Cardiac fibroblast (primary cell): ENCODE measurements at regions not wholly inside any gene's neighbourhood (a gene's known extent, or its start where the extent isn't known, plus 50 kb on each side); places are given as distances from the start of the nearest gene placed in this dataset.

Experiments
- DNase-seq, 2 donors: peaks; one replicate each; pipeline versions ENCODE4 v3.0.0 to v3.0.0-alpha.2; 2010; ENCODE audit warnings: low read depth in 2 of 2
- H3K4me3 ChIP-seq, 2 donors: replicated peaks in 1 of 2; 1 replicate in 1 of 2; 2 replicates in 1 of 2; pipeline ENCODE4 v1.5.1; 2011; ENCODE audit warnings: low read depth in 2 of 2, low read length in 2 of 2, mild to moderate bottlenecking in 2 of 2, moderate library complexity in 1 of 2
- CTCF ChIP-seq: IDR thresholded peaks from one replicate; pipeline ENCODE4 v1.5.1; 2011; ENCODE audit warnings: low read depth, mild to moderate bottlenecking, low read length, inconsistent platforms

- TF ChIP-seq CTCF: no peak
- peak in 1 of 2 donors; percentile 8 for DNase-seq
- H3K4me3 ChIP-seq: no peak overlapping the region
Measured at GRCh38 chr6:119643876-119644275, 294.3 kb upstream of the MAN1A1 start.

GRCh38 chr6:119637768-119638167, 288.2 kb upstream of the MAN1A1 start:
- TF ChIP-seq CTCF: no peak
- H3K4me3 ChIP-seq: no peak overlapping the region
- DNase-seq: no peak

- no peak for TF ChIP-seq CTCF
- H3K4me3 ChIP-seq: no peak overlapping the region
- no peak for DNase-seq
Measured at GRCh38 chr6:119636060-119636459, 286.5 kb upstream of the MAN1A1 start.

DNA sequence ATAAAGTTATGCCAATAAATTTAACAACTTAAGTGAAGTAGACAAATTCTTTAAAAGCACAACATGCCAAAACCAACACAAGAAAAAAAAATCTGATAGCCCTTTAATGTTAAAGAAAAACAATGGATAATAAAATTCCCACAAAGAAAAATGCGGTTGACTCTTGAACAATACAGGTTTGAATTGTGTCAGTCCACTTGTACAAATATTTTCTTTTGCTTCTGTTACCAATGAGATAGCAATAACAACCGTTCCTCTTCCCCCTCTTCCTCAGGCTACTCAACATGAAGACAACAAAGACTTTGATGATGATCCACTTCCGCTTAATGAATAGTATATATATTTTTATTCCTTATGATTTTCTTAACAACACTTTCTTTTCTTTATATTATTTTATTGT, 283.9 kb upstream of the MAN1A1 start:
- no peak overlapping the region for H3K4me3 ChIP-seq
- TF ChIP-seq CTCF: no peak
- DNase-seq: no peak

- H3K4me3 ChIP-seq: no peak overlapping the region
- TF ChIP-seq CTCF: no peak
- DNase-seq: no peak
Measured at GRCh38 chr6:119630561-119631192, 281.1 kb upstream of the MAN1A1 start.

DNA sequence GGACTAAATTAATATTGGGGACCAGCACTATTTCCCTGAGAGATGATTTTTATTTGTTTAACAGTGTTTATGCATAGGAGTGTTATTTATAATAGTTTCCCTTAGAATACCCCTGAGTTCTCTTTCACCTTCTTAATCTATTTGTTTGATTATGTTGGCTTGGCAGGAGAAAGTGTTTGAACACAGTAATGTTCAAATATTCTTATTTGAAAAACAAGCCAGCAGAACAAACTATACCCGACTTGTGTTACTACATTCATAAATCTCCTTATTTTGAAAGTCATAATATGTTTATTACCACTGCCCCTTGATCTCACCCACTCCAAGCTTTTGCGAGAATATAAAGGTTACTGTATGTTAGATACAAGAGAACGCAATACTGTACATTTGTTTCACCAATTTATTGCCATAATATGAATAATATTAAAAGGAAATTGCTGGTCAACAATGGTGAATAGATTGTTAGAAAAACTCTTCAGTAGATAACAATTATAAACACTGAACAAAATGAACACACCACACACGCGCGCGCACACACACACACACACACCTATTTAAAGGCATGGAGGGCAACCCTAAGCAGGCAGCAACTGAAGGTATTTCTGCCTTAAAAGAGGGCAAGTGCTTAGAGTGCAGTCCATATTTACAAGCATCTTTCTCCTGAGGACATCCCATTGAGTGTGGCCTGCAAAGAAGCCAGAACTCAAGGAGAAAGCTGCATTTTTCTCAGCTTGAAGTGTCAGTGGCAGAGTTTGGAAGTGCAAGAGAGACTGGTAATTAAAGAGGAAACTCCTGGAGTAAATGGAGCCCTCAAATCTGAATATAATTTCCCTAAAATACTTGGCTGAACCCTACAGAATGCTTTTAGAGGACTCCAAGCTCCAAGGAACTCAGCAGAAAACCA, 279.4 kb upstream of the MAN1A1 start:
- DNase-seq: no peak
- TF ChIP-seq CTCF: no peak
- no peak overlapping the region for H3K4me3 ChIP-seq
